ENCODE measurements at regions not wholly inside any gene's neighbourhood (a gene's known extent, or its start where the extent isn't known, plus 50 kb on each side); places are given as distances from the start of the nearest gene placed in this dataset.

DNA sequence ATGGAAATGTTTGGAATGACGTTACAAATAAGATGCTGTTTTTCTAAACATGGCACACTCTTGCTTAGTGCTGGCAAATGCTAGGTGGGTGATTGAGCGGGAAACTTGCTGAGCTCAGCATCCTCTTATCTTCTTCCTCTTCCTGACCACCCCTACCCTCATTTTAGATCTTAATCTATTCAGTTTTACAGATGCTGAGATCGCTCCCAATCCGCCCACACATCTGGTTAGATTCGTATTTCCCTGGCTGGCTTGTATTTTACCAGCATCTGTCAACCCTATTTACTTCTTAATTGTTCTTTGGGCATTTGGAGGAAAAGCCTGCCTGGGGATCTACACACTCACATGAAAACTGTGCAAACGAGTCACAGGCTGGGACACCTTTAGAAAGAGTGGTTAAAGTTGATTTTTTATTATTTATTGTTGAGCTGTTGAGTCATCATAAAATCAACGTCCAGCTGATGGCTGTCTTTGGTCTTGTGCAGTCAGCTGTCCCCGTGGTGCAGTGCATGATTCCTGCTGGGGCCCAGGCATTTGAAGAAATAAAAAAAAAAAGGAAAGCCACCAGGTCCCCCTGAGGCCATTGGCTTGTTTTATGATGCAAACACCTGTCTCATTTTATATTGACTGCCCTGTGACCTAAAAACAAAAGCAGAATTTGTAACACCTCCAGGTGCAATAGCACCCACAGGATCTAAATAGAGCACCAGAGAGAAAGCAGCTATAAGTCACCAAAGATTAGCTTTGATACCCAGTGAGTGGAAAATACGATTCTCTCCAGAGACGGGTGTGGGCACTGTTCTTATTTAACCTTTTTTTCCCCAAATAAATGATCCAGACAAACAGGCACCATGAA, 258.6 kb downstream of the HS3ST3B1 start:
- FAIRE-seq (no peak), DNase-seq (ENCODE audit: extremely low read depth in 1 of 4, low spot score in 3 of 4) (no peak), ATAC-seq (no peak)
- ChIA-PET POLR2A (no interaction called here), CTCF (ENCODE audit: low intra/inter-chr PET ratio) (no interaction called here)
- in situ Hi-C loops (cut with MboI) (no loop called here), intact Hi-C loops (cut with micrococcal nuclease) (no loop called here)
- no TSS peak for BruUV-seq (replicated peaks)
- H3K27me3 ChIP-seq (ENCODE audit: control insufficient read depth in 2 of 2, insufficient read depth in 2 of 2, low read length in 2 of 2): no peaks in the 10 kb centered on the region; a peak in 1 of 5 replicates
- no peaks in the 10 kb centered on the region for H3K36me3 ChIP-seq (ENCODE audit: control insufficient read depth, insufficient read depth, low read length)
- TF ChIP-seq C11orf30 (IDR thresholded peaks at IDR 0.05; ENCODE audit: low read depth): 0 out of 2 replicates have a peak, but pooled peaks have one; percentile 8
- TF ChIP-seq MAFK (IDR thresholded peaks at IDR 0.05; ENCODE audit: low read length): peak; percentile 31; the same call in 1 of the 2 replicates
- TF ChIP-seq, protein P1, sequence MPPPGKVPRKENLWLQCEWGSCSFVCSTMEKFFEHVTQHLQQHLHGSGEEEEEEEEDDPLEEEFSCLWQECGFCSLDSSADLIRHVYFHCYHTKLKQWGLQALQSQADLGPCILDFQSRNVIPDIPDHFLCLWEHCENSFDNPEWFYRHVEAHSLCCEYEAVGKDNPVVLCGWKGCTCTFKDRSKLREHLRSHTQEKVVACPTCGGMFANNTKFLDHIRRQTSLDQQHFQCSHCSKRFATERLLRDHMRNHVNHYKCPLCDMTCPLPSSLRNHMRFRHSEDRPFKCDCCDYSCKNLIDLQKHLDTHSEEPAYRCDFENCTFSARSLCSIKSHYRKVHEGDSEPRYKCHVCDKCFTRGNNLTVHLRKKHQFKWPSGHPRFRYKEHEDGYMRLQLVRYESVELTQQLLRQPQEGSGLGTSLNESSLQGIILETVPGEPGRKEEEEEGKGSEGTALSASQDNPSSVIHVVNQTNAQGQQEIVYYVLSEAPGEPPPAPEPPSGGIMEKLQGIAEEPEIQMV (tag; conservative IDR thresholded peaks at IDR 0.05; ENCODE audit: low read depth): no peak
- peak; percentile 7; the same call in 1 of the 2 replicates for TF ChIP-seq ZNF316 (IDR thresholded peaks at IDR 0.05)
- peak; percentile 30; the same call in 1 of the 2 replicates for TF ChIP-seq MAFF (IDR thresholded peaks at IDR 0.05; ENCODE audit: low read length)
- no peak overlapping the region for H3K4me3 ChIP-seq
- no peaks in the 10 kb centered on the region for H4K20me1 ChIP-seq (replicated peaks; ENCODE audit: control insufficient read depth, insufficient read depth, low read length)
- no peaks in the 10 kb centered on the region for H3K9me3 ChIP-seq (replicated peaks; ENCODE audit: control insufficient read depth, insufficient read depth, low read depth, low read length)
- no peak overlapping the region for H3K9ac ChIP-seq (ENCODE audit: insufficient read depth in 1 of 2, low read depth in 2 of 2, low read length in 2 of 2)
- no peak overlapping the region for H3K27ac ChIP-seq (ENCODE audit: extremely low read depth, low read depth, low read length)
- H3K9me1 ChIP-seq (ENCODE audit: control insufficient read depth, insufficient read depth, low read length): no peaks in the 10 kb centered on the region
- no peaks in the 10 kb centered on the region for H3K79me2 ChIP-seq (ENCODE audit: control insufficient read depth, insufficient read depth, low read length)
- H3K4me1 ChIP-seq (replicated peaks in 1 of 2; ENCODE audit: control insufficient read depth in 2 of 2, insufficient read depth in 2 of 2, low read length in 2 of 2): no peaks in the 10 kb centered on the region
- WGBS (ENCODE audit: insufficient coverage, low coverage, missing lambda C conversion rate): 0% methylated on average over 8 of the region's 10 CpGs
- H3K4me2 ChIP-seq (ENCODE audit: insufficient read depth, low read length): no peak overlapping the region
- H2AFZ ChIP-seq (ENCODE audit: low read depth, low read length): no peak overlapping the region
